ENCODE measurements at regions not wholly inside any gene's neighbourhood (a gene's known extent, or its start where the extent isn't known, plus 50 kb on each side); places are given as distances from the start of the nearest gene placed in this dataset.

DNA sequence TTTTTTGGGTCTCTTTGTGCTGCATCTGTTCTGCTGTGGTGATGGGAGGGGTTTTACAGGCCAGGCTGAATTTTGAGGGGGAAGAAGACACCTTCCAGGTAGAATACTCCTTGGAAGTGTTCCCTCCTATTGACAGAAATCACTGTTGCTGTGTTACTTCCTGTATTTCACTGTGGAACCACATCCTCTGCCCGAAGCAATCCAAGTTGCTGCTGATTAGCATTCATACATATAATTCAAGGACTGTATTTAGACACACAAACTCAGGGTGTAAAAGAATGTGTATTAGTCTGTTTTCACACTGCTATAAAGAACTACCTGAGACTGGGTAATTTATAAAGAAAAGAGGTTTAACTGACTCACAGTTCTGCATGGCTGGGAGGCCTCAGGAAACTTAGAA, 50.6 kb upstream of the TMEM244 start:
- DNase-seq = no peak
